ENCODE measurements at regions not wholly inside any gene's neighbourhood (a gene's known extent, or its start where the extent isn't known, plus 50 kb on each side); places are given as distances from the start of the nearest gene placed in this dataset.

DNA sequence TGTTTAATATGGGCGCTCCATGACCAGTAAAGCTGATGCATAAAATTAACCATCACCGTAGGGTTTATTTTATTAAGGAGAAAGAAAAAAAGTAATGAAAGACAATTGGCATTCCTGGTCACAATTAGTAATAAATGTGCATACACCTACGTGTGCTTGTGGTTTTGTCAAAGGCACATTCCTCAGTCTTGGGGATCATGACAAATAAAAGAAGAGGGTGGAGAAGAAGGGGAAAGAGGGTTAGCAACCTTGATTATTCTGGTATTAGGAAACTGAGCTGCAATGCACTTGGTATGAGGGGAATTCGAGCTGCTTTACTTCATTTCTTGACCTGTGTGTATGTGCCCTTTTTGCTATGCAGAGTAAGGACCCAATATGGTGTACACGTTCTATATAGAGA is 1798.3 kb upstream of the PCDH7 start:
- DNase-seq (ENCODE audit: low read depth in 3 of 3) = no peak

DNA sequence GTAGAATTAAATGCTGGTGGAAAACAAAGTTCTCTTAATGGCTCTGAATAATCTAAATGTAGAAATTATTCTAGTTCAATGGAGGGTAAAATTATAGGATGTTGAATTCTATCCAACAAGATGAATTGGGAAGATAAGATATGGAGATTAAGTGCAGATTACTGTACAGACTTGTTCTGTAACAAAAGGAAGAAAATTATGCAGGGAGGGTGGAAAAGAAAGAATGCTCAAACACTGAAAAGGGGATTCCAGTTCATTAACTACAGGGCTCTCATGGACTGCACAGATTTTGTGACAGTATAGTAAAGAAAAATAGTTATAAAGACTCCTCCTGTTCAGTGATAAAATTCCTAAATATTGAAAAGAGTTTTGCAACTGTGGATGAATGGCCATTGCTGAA is 1794.0 kb upstream of the PCDH7 start:
- DNase-seq (ENCODE audit: low read depth in 3 of 3) = no peak

DNA sequence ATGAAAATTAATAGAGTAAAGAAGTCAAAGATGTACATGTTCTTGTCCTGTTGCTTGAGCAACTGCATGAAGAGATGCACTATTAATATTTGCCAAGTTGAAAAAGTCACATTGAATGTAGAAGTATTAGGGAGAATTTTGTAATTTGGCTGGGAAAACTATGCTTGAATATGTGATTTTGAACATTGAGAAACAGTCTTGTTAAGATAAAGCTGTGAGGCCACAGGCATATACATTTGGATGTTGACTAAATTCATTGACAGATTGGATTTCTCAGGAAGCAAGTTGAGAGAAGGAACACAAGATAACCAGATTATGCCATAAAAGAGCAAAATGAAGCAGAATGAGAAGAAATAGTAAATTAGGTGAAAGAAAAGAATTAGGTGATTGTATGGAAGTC is 1777.5 kb upstream of the PCDH7 start:
- DNase-seq (ENCODE audit: low read depth in 3 of 3) = no peak

DNA sequence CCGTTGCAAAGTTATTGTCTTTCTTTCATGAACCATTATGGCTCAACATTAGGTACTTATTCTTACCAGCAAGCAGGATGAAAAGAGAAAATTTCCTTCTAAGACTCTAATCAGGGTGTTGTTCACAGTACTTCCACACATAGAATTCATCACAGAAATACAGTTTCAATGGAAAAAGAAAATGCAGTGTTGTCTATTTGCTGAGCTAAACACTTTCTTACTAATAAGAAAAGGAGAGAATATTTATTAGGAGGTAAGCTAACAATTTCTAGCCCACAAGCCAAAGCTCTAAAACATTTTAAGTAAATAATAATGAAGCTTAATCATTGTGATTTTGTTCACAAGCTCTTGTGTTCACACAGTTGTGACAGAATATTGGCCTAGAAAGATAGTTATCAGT is 1772.8 kb upstream of the PCDH7 start:
- no peak for DNase-seq (ENCODE audit: low read depth in 3 of 3)

DNA sequence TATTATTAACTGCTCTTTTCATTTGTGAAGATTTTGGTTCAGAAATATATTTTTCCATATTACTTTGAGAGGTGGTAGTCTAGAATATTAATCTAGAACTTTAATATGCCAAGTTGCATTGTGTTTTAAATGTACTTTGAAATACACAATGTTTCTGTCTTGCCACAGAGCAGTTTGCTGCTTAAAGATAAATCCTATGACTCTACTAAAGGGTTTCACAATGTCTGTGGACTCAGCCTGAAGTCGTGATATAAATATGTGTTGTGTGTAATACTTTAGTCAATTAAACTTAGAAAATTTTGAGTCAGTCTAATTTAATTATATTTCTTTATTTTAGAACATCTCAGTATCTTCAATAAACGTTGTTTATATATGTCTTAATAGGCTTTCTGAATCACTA is 1771.7 kb upstream of the PCDH7 start:
- DNase-seq (ENCODE audit: low read depth in 3 of 3) = no peak

DNA sequence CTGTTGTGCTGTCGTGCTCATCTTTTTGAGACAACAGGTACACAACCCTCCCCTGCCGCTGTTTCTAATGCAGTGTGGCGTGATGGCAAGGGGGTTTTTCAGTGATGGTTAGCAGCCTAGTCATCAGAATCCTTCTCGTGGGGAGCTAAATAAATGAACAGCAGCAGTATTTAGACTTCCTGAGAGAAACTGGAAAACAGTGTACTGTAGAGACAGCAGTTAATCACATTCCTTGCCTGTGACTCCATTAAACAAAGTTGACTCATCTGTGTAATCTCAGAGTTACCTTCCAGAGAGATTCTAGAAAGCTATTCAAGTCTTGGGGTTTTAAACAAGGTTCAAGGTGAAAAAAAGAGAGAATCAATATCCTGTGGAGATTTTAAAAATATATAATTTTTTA is 1753.2 kb upstream of the PCDH7 start:
- DNase-seq (ENCODE audit: low read depth in 3 of 3) = no peak

DNA sequence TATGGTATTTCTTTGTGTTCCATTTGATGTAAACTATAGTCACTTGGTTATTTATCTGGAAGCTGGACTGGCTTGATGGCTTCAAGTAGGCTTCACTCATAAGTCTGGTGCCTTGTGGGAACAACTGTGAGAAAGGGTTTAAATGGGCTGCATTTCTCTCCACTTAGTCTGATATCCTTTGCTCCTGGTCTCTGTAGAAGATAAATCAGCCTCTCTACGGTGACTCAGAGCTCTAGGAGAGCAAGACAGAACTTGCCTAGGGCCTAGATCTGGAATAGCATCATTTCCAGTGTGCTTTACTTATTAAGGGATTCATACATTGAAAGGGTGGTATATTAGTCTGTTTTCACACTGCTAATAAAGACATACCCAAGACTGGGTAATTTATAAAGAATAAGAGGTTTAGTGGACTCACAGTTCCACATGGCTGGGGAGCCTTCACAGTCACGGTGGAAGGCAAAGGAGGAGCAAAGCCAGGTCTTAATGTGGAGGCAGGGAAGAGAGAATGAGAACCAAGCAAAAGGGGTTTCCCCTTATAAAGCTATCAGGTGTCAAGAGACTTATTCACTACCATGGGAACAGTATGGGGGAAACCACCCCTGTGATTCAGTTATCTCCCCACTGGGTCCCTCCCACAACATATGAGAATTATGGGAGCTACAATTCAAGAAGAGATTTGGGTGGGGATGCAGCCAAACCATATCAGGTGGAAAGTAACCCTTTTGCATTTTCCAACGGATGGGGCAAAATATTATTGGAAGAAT is 1746.4 kb upstream of the PCDH7 start:
- DNase-seq (ENCODE audit: low read depth in 3 of 3) = no peak

DNA sequence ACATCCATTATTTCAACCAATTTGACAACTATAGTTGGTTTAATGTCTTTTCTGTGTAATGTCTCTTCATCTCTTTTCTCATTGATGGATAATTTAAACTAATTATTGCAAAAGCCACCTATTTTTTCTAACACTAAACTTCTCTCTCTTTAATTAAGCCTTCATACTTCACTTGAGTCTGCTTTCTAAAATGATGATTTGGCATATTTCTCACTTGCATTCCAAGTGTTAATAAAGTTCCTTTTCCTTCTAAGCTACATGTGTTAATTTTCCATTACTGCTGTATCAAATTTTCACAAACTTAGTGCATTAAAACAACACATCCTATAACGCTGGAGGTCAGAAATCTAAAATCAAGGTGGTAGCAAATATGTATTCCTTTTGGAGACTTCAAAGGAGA is 1743.8 kb upstream of the PCDH7 start:
- DNase-seq (ENCODE audit: low read depth in 3 of 3) = no peak

DNA sequence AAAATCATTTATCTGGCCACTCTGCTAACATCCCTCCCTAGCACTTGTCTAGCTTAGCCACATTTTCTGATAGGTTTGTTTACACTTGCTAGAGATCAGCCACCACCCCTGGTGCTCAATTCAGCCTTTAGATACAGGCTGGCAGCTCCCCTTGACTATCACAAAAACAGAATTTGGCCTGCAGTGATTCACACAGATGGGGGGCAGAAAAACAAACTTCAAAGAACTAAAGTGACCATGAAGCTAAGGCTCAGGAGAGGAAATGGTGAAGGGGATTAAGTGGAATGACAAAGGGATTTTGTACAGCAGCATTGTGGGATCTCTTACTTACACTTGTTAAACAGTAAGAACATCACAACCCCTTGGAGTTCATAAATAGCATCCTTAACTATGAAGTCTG is 1718.0 kb upstream of the PCDH7 start:
- DNase-seq (ENCODE audit: low read depth in 3 of 3) = no peak

DNA sequence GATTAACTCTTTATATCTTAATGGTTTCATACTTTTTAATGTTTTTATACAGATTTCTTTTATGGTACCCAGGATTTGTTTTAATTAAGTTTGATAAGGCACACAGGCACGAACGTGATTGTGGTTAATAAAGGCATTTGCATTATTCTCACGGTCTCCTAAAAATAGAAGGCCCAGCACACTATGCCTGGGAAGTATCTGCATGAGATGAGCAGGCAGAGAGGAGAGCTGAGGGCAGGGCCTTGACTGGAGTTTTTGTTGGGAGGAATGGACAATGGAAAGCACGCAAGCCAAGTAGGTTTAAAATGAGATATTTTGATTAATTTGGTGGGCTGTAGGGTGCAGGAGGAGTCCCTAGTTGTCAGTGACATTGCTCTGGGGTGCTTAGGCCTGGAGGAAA is 1714.3 kb upstream of the PCDH7 start:
- DNase-seq (ENCODE audit: low read depth in 3 of 3) = no peak

DNA sequence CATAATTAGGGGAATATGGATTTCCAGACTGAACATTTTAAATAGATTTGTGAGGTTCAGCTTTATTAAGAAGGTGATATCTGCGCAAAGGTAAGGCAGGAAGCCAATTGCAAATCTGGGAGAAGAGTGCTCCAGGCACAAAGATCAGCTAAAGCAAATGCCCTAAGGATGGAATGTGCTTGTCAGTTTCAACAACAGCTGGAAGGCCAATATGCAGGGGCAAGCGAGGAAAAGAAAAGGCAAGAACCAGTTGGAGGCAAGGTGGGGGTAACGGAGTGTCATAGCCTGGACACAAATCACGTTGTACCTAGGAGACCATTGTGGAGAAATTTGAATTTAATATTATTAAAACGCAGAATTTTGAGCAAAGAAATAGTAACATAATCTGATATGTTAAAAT is 1710.3 kb upstream of the PCDH7 start:
- DNase-seq (ENCODE audit: low read depth in 3 of 3) = no peak

DNA sequence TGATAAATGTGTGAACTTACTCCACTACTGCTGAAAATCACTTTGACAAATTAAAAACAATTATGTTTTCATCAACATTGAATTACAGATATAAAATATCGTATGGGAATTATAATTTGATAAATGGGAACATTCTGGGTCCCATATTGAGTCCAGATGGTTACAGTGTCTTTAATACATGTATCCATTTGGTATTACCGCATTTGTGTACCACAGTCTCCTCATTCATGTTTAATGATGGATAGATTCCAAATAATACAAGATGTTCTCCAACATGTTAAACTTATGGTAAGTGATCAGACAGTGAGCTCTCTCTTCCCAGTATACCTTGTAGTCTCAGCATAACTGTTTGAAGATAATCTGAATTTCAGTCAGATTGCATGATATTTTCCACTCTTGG is 1706.8 kb upstream of the PCDH7 start:
- no peak for DNase-seq (ENCODE audit: low read depth in 3 of 3)

DNA sequence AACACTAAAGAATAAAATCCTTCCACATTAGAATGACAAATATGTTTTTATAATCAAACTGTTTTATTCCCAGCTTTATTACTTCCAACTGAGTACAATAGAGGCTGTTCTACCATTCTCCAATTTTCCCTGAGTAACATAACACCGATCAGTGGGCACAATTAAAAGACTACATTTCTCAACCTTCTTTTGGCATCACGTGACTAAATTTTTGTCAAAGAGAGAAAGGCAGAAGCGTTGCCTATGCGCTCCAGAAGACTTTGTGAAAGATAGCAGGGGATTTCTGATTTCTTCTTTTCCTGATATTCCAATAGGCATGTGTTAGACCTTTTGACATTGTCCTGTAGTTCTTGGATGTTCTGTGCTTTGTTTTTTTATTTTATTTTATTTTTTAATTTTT is 1705.6 kb upstream of the PCDH7 start:
- no peak for DNase-seq (ENCODE audit: low read depth in 3 of 3)

DNA sequence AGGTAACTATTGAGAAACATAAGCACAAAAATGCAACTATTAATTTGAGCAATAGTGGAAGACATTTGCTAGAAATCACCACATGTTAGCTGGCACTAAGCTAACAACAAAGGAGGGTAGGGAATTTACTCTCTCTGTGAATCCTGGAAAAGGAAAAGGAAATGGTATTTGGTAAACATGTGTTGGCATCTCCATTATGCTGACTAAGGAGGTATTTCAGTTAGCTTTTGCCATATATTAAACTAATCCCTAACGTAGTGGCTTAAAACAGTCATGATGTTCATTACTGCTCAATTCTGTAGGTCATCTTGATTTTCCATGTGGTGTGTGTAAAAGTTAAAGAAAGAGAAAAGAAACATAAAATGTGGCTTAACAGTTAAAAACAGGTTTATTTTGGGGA is 1686.5 kb upstream of the PCDH7 start:
- DNase-seq (ENCODE audit: low read depth in 3 of 3) = no peak

DNA sequence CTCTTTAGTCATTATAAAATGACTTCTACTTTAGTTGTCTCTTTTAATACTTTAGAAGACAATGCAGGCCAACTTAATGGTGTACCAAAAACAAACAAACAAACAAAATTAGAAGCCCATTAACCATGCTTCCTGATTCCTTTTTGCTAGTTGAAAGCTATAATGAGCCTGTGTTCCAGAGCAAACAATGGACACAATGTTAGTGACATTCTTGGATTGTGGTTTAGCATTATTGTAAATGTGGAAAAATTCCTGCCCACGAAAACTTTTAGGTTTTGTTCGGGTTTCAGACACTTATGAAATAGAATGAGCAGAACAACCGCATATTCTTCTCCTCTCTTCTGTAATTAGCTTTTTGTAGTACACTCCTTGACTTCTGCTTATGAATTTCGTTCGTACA is 1682.7 kb upstream of the PCDH7 start:
- DNase-seq (ENCODE audit: low read depth in 3 of 3) = no peak

DNA sequence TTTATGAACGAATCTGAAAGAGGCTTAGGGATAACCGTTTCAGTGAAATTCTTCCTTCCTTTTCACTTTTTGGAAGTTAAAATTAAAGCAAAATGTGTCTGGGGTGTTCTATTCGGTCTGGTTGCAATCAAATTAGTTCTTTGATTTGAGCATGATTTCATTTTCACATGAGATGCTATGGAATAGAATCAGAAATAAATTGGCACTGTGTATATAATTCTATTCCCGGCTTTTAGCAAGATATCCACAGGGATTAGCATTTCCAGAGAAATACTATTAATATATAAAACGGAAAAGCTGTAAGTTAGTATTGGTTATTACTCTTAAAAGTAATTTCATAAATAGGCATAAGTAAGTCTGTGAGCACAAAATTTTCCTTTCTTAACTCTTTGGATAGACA is 1676.8 kb upstream of the PCDH7 start:
- DNase-seq (ENCODE audit: low read depth in 3 of 3) = no peak

DNA sequence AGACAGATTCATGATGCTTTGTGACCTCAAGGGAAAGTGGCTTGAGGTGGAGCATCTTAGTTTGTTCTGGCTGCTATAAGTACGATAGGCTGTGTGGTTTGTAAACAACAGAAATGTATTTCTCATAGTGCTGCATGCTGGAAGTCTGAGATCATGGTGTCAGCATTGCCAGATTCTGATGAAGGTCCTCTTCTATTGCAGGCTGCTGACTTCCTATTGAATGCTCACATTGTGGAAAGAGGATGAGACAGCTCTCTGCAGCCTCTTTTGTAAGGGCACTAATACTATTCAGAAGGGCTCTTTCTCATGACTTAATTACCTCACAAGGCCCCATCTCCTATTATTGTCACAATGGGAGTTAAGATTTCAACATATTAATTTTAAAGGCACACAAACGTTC is 1674.0 kb upstream of the PCDH7 start:
- DNase-seq (ENCODE audit: low read depth in 3 of 3) = no peak

DNA sequence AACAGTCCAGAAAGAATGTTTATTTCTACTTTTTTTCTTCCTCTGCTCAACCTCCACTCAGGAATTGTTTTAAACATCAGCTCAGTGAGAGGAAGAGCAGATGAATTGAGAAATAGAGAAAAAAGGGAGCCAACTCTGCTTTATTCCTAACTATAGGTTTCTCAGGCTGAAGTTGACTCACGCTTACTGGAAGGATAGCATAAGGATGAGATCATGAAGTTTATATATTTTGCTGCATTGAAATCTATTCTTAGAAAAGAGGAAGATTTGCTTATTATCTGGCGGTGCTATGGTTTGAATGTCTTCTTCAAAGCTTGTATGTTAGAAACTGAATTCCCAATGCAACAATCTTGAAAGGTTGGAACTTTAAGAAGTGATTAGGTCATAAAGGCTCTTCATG is 1673.4 kb upstream of the PCDH7 start:
- no peak for DNase-seq (ENCODE audit: low read depth in 3 of 3)

DNA sequence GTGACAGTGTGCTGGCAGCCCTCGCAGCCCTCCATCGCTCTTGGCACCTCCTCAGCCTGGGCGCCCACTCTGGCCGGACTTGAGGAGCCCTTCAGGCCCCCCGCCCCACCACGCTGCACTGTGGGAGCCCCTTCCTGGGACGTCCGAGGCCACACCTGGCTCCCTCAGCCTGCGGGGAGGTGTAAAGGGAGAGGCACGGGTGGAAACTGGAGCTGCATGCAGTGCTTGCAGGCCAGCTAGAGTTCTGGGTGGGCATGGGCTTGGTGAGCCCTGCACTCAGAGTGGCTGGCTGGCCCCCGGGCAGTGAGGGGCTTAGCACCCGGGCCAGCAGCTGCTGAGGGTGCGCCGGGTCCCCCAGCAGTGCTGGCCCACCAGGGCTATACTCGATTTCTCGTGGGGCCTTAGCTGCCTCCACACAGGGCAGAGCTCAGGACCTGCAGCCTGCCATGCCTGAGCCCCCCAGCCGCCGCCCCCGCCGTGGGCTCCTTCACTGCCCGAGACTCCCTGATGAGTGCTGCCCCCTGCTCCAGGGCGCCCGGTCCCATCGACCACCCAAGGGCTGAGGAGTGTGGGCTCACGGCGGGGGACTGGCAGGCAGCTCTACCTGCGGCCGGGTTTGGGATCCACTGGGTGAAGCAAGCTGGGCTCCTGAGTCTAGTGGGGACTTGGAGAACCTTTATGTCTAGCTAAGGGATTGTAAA is 1672.7 kb upstream of the PCDH7 start:
- DNase-seq (ENCODE audit: low read depth in 3 of 3) = no peak

DNA sequence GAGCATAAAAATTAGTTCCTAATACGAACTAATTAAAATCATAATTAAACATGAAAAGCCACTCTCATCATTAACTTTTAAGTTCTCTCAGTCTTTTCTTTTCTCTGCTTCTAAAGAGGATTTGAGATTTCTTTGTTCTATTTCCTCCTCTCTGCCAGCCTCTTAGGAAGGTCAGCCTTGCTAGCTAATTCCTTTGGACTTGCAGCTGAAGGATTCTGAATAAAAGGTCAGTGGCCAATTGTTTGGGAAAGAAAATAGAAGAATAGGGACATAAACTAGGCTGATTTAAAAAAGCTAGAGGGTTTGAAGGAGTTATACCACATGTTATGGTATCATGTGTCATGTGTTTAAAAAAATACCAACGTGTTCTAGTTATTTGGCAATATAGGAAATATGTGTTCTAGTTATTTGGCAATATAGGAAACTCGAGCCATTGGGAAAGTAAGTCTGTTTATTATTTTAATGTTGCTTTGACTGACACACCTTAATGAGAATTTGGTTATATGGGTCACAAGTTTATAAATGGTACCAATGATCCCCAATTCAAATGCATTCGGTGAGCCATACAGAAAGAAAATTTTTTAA is 1668.7 kb upstream of the PCDH7 start:
- DNase-seq (ENCODE audit: low read depth in 3 of 3) = no peak

DNA sequence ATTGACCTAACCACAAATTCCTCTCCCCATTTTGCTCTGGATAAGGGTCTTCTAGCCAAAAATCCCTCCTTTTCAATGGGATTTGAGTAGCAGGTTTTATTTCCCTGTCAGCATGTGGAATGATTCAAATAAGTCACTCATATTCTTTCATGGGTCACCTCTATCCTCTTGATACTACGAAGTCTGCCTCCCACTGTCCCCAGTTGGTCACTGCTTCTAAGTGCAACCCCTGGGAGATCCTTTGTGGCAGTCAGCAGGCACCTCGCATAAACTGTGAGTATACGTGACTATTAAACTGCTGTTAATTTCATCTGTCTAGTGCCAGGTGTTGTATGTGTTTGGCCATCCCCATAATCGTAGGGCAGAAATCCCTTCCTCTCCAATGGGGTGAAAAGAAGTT is 1667.9 kb upstream of the PCDH7 start:
- no peak for DNase-seq (ENCODE audit: low read depth in 3 of 3)

DNA sequence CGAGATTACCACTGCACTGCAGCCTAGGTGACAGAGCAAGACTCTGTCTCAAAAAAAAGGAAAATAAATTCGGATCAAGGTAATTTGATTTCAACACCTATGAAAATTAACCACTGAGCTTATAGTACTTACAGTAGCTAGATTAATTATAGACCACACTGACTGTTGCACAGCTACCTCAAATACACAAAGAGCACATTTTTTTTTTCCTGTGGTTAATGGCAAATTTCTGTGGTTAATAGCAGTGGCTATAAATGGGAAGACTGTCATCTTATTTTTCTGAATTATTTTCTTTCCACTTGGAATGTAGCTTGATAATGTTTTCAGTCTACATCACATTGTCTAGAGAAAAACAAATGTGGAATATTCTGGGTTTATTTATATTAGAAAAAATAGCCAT is 1661.6 kb upstream of the PCDH7 start:
- DNase-seq (ENCODE audit: low read depth in 3 of 3) = no peak

DNA sequence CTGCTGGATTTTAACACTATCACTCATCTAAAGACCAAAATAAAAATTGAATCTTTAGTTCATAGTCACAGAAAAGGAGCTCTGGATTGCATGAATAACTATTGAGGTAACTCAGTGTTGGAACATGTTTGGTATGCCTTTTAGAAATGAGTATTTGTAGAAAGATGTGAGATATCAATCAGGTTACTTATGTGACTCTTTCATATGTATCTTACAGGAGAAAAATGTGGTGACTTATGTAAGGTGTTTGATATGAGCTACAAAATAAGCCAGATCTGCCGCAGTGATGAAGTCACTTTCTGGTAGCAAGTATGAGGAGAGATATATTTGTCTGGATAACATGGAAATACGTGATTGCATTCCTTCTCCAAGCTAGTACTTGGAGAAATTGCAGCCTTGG is 1653.3 kb upstream of the PCDH7 start:
- DNase-seq (ENCODE audit: low read depth in 3 of 3) = no peak
